GM12864 (cell line): ENCODE measurements at regions not wholly inside any gene's neighbourhood (a gene's known extent, or its start where the extent isn't known, plus 50 kb on each side); places are given as distances from the start of the nearest gene placed in this dataset.

Source experiments
- DNase-seq: peaks from one replicate; pipeline ENCODE4 v3.0.0-alpha.2; 2011; ENCODE audit warnings: low read depth
- H3K4me3 ChIP-seq: 2 replicates; pipeline ENCODE4 v1.5.1; 2011; ENCODE audit warnings: mild to moderate bottlenecking, low read depth, low read length, control low read depth
- TF ChIP-seq, protein P1 (sequence below): IDR thresholded peaks from 2 replicates; pipeline ENCODE4 v1.5.1; 2011; ENCODE audit warnings: low read depth, mild to moderate bottlenecking, moderate library complexity, low read length, control low read depth, inconsistent platforms; ENCODE audit errors: missing control alignments

DNA sequence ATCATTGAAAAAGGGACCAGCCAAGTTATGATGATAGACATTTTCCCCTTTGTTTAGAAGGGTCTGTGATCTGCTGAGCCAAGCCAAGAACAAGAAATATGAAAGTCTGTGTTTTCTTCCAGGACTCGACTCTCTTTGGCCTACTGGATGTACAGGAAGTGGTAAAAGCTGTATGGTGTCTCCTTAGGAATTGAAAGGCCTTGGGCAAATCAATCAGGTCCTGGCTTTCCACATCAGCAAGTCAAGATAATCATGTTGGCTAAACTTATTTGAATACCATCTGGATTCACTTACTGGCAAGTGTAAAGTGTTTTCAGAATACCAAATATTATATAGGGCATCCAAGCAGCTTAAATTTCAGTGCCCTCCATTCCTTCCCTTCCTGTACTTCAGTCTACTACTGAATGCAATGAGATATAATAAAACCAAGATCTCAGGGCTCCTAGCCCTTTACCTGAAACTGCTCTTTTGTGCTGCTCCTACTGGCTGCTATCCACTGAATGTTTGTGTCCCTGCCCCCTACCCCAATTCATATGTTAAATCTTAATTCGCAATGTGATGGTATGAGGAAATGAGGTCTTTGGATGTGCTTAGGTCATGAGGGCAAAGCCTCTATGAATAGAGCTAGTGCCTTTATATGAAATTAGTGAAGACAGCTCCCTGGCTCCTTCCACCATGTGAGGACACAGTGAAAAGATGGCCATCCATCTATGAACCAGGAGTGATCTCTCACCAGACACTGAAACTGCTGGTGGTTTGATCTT is 578.0 kb downstream of the SPRY1 start:
- DNase-seq = no peak
- H3K4me3 ChIP-seq = no peak overlapping the region
- TF ChIP-seq, protein P1, sequence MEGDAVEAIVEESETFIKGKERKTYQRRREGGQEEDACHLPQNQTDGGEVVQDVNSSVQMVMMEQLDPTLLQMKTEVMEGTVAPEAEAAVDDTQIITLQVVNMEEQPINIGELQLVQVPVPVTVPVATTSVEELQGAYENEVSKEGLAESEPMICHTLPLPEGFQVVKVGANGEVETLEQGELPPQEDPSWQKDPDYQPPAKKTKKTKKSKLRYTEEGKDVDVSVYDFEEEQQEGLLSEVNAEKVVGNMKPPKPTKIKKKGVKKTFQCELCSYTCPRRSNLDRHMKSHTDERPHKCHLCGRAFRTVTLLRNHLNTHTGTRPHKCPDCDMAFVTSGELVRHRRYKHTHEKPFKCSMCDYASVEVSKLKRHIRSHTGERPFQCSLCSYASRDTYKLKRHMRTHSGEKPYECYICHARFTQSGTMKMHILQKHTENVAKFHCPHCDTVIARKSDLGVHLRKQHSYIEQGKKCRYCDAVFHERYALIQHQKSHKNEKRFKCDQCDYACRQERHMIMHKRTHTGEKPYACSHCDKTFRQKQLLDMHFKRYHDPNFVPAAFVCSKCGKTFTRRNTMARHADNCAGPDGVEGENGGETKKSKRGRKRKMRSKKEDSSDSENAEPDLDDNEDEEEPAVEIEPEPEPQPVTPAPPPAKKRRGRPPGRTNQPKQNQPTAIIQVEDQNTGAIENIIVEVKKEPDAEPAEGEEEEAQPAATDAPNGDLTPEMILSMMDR = no peak

DNA sequence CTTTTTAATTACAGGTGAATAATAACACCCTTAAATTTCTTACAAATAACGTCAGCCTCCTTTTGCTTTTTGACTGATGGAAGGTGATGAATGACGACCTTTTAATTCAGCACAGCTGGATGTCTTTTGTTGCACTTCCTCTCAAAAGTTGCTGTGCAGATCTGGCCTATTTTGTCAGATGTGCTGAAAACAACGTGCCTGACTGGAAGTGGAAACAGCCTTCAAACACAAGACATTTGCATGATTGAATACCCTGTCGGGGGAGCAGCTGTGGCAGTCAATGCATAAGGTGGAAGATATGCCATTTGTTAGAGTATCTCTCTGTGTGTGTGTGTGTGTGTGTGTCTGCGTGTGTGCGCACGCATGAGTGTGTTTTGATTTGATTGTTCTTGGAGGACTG is 579.7 kb downstream of the SPRY1 start:
- no peak for DNase-seq
- no peak overlapping the region for H3K4me3 ChIP-seq
- TF ChIP-seq, protein P1 = no peak

DNA sequence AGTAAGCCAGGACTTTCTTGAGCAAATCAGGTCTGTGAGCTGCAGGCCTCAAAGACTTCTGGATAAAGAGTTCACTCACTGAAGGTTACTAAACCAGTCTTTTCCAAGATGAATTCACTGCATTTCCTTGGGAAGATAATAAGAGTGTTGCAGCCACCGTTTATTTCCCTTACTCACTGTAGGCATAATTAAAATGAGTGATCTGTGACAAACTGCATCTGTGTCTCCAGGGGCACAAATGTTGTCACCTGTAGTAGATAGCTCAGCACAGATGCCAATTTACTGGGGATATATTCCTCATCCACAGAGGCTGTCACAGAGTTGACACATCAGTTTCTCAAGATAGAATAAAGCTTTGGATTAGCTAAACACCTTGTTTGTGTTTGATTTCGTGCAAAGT is 580.2 kb downstream of the SPRY1 start:
- DNase-seq = no peak
- TF ChIP-seq, protein P1 = no peak

GRCh38 chr4:123977641-123978081 is 581.1 kb downstream of the SPRY1 start:
- no peak overlapping the region for H3K4me3 ChIP-seq
- TF ChIP-seq, protein P1 = no peak
- DNase-seq = no peak

More for the DNA sequence above, 580.2 kb downstream of the SPRY1 start:
- no peak overlapping the region for H3K4me3 ChIP-seq

- TF ChIP-seq, protein P1 = no peak
Measured at GRCh38 chr4:123978637-123979036, 582.0 kb downstream of the SPRY1 start.

GRCh38 chr4:123980736-123981300 is 584.2 kb downstream of the SPRY1 start:
- TF ChIP-seq, protein P1 = no peak
- H3K4me3 ChIP-seq = no peak overlapping the region
- no peak for DNase-seq

More at GRCh38 chr4:123978637-123979036, 582.0 kb downstream of the SPRY1 start:
- H3K4me3 ChIP-seq = no peak overlapping the region
- no peak for DNase-seq

GRCh38 chr4:123984886-123985285 is 588.3 kb downstream of the SPRY1 start:
- H3K4me3 ChIP-seq = no peak overlapping the region
- TF ChIP-seq, protein P1 = no peak
- DNase-seq = no peak
